GM18870 (cell line): ENCODE measurements at regions not wholly inside any gene's neighbourhood (a gene's known extent, or its start where the extent isn't known, plus 50 kb on each side); places are given as distances from the start of the nearest gene placed in this dataset.
"Not testable (repeated sequence)": the region's sequence is repeated elsewhere in the genome, so short reads cannot be mapped to it uniquely, and the experiment has no call there.

Experiments
- ATAC-seq: cut with Tn5 transposase; IDR thresholded peaks from one replicate; pipeline ENCODE4 v1.9.1; 2021; ENCODE audit warnings: moderate library complexity; ENCODE audit not compliant: unreplicated experiment

GRCh38 chr6:153574231-153574630 lies 443.1 kb upstream of the RGS17 start:
- ATAC-seq: no peak

GRCh38 chr6:153572371-153572770 lies 441.3 kb upstream of the RGS17 start:
- ATAC-seq: no peak

- no peak for ATAC-seq
These were observed 437.5 kb upstream of the RGS17 start for GRCh38 chr6:153568628-153569027.

GRCh38 chr6:153564803-153565202 lies 433.7 kb upstream of the RGS17 start:
- ATAC-seq: no peak

- no peak for ATAC-seq
These were observed 431.9 kb upstream of the RGS17 start for GRCh38 chr6:153563001-153563400.

- no peak for ATAC-seq
These were observed 422.5 kb upstream of the RGS17 start for GRCh38 chr6:153553627-153554026.

GRCh38 chr6:153539602-153540001 lies 408.5 kb upstream of the RGS17 start:
- ATAC-seq: no peak

- ATAC-seq: no peak
These were observed 407.4 kb upstream of the RGS17 start for GRCh38 chr6:153538491-153538890.

GRCh38 chr6:153537422-153537821 lies 406.3 kb upstream of the RGS17 start:
- ATAC-seq: no peak

GRCh38 chr6:153526479-153526878 lies 395.4 kb upstream of the RGS17 start:
- no peak for ATAC-seq

- ATAC-seq: no peak
These were observed 394.9 kb upstream of the RGS17 start for GRCh38 chr6:153525998-153526397.

- no peak for ATAC-seq
These were observed 392.3 kb upstream of the RGS17 start for GRCh38 chr6:153523390-153523789.

- ATAC-seq: peak; percentile 87
These were observed 380.9 kb upstream of the RGS17 start for GRCh38 chr6:153511896-153512496.

- ATAC-seq: no peak
These were observed 372.7 kb upstream of the RGS17 start for GRCh38 chr6:153503810-153504209.

GRCh38 chr6:153493501-153493900 lies 362.4 kb upstream of the RGS17 start:
- ATAC-seq: no peak

GRCh38 chr6:153489479-153489878 lies 358.4 kb upstream of the RGS17 start:
- ATAC-seq: no peak

- ATAC-seq: no peak
These were observed 357.2 kb upstream of the RGS17 start for GRCh38 chr6:153488267-153488666.

- no peak for ATAC-seq
These were observed 354.0 kb upstream of the RGS17 start for GRCh38 chr6:153485072-153485471.

GRCh38 chr6:153484056-153484455 lies 353.0 kb upstream of the RGS17 start:
- ATAC-seq: no peak

- no peak for ATAC-seq
These were observed 345.2 kb upstream of the RGS17 start for GRCh38 chr6:153476243-153476642.

GRCh38 chr6:153465050-153465449 lies 334.0 kb upstream of the RGS17 start:
- no peak for ATAC-seq

GRCh38 chr6:153449279-153449678 lies 318.2 kb upstream of the RGS17 start:
- no peak for ATAC-seq

GRCh38 chr6:153442749-153443148 lies 311.7 kb upstream of the RGS17 start:
- not testable (repeated sequence) for ATAC-seq
